Astrocyte (in vitro differentiated cells and primary cell): ENCODE measurements at regions not wholly inside any gene's neighbourhood (a gene's known extent, or its start where the extent isn't known, plus 50 kb on each side); places are given as distances from the start of the nearest gene placed in this dataset.

ENCODE experiments used
- CTCF ChIP-seq: IDR thresholded peaks from 2 replicates; pipeline ENCODE4 v1.5.1; 2011; ENCODE audit warnings: low read depth, mild to moderate bottlenecking, inconsistent platforms, low read length, moderate library complexity; ENCODE audit not compliant: insufficient read depth
- EZH2 ChIP-seq: IDR thresholded peaks from 2 replicates; pipeline ENCODE4 v1.6.1; 2012; ENCODE audit warnings: mild to moderate bottlenecking, low read length, inconsistent platforms; ENCODE audit not compliant: insufficient read depth

GRCh38 chr6:84605298-84605697 lies 159.1 kb downstream of the TBX18 start:
- TF ChIP-seq CTCF (no peak), EZH2 (no peak)
